AG09309 (cell line): ENCODE measurements at regions not wholly inside any gene's neighbourhood (a gene's known extent, or its start where the extent isn't known, plus 50 kb on each side); places are given as distances from the start of the nearest gene placed in this dataset.

Experiments used
- DNase-seq: peaks from one replicate; pipeline ENCODE4 v3.0.0-alpha.2; 2010; ENCODE audit warnings: low read depth
- H3K4me3 ChIP-seq: 2 replicates; pipeline ENCODE4 v1.5.1; 2011; ENCODE audit warnings: mild to moderate bottlenecking, low read depth, low read length, moderate library complexity; ENCODE audit not compliant: control insufficient read depth
- CTCF ChIP-seq: IDR thresholded peaks from 2 replicates; pipeline ENCODE4 v1.5.1; 2011; ENCODE audit warnings: mild to moderate bottlenecking, low read depth, low read length, inconsistent platforms; ENCODE audit not compliant: insufficient read depth, control insufficient read depth; ENCODE audit errors: missing control alignments

DNA sequence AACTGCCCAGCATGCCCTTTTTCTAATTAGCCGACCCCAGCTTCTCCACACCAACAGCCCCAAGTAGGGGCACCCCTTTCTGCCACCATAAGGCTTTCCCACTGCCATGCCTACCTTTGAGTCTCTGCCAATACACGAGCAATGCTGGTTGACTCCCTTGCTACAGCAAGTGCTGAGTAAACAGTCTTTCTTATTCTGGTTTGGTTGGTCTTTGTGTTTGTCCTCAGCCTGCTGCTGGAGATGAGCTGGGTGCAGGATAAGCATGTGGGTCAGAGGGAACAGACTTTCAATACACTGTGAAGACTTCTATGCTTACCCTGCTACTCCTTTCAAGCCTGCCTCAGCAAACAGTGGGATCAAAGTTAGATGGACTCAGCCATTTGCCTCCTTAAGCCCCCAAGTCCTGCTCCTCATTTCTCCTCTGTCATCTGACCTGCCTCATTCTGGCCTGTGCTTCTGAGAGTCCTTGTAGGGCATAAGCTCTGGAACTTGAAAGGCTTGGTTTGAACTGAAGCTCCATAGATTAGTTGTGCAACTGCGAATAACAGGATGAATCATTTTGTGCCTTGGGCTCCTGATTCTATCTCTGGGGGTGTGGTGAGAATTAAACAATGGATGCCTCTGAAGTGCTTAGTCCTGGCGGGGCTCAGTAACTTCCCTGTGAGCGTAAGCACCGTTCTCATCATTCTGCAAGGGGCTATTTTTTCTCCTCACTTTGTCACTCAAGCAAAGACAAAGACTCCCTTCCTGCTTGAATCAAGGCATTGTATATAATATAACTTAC lies 533.8 kb upstream of the DPP6 start:
- TF ChIP-seq CTCF, result no peak
- DNase-seq, result no peak
- no peak overlapping the region for H3K4me3 ChIP-seq

DNA sequence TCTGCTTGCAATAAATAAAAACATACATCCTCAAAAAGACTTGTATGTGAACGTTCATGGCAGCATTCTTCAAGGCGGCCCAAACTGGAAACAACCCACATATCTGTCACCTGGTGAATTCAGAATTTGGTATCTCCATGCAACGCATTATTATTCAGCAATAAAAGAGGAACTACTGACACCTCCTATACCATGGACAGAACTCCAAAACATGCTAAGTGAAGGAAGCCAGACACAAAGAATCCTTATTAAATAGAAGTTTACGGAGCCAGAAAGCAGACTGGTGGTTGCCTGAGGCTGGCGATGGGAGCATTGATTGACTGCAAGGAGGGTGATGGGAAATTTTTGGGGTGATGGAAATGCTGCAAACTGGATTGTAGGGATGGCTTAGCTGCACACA lies 530.8 kb upstream of the DPP6 start:
- no peak overlapping the region for H3K4me3 ChIP-seq
- no peak for DNase-seq
- no peak for TF ChIP-seq CTCF

DNA sequence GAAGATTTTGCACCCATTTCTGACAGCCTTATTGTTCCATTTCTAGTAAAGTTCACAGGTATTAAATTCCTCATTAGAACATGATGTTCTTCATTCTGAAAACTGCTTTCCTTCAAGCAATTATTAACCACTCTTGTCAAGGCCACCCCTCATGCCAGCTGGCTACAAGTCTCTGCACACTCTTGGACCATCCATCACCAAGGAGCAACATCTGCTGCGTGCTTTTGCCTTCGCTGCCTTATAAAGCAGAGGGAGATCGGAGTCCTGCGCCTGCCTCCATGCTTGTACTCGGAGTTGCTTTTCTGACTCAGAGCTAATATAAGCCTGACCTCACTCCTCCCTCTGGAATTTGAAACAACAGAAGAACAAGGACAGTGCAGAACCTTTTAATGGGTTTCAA lies 529.9 kb upstream of the DPP6 start:
- no peak for DNase-seq
- H3K4me3 ChIP-seq, result no peak overlapping the region
- no peak for TF ChIP-seq CTCF

- H3K4me3 ChIP-seq, result no peak overlapping the region
- no peak for TF ChIP-seq CTCF
- no peak for DNase-seq
Measured at GRCh38 chr7:153523320-153524015, 528.7 kb upstream of the DPP6 start.

DNA sequence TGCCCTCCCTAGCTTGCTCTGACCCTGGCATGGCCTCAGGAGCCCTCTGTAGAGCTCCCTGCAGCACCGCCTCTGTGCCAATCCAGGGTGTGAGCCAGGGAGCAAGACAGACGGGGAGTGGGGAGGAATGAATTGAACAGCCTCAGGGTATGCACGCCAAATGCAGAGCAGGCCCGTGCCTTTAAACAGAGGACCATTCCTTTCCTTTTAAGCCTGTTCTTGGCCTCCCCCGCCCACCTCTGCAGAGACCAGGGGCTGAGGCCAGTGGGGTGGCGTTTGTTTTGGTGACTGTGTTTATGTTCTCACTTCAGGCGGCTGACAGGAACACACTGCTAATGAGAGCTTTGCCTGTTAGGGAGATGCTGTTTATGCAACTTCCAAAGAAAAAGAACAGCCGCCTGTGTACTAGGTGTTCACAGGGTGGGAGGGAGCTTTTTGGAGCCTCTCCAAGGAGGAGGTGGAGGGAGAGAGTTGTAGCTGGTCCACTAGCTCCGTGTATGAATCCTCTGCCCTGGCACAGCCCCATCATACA lies 528.1 kb upstream of the DPP6 start:
- H3K4me3 ChIP-seq, result no peak overlapping the region
- DNase-seq, result no peak
- TF ChIP-seq CTCF, result no peak

- H3K4me3 ChIP-seq, result no peak overlapping the region
- no peak for DNase-seq
- TF ChIP-seq CTCF, result no peak
Measured at GRCh38 chr7:153529100-153529499, 523.1 kb upstream of the DPP6 start.
